Heart left ventricle (tissue), 13 donors: ENCODE measurements at regions not wholly inside any gene's neighbourhood (a gene's known extent, or its start where the extent isn't known, plus 50 kb on each side); places are given as distances from the start of the nearest gene placed in this dataset.
"Not testable (repeated sequence)": the region's sequence is repeated elsewhere in the genome, so short reads cannot be mapped to it uniquely, and the experiment has no call there.

Source experiments
- CTCF ChIP-seq, 12 donors: fragments of 200-600 bp; sonication (generic) in 4 of 12; IDR thresholded peaks; one replicate each; pipeline versions ENCODE4 v1.5.0 to v1.8.0; 2018 to 2022; ENCODE audit warnings: antibody characterized with exemption in 12 of 12, mild to moderate bottlenecking in 5 of 12
- POLR2A ChIP-seq, 2 donors: fragments of 450-650 bp; IDR thresholded peaks; one replicate each; pipeline ENCODE4 v1.6.1; 2017; ENCODE audit warnings: antibody characterized with exemption in 2 of 2, mild to moderate bottlenecking in 2 of 2, moderate library complexity in 2 of 2
- donor health status: ischemic (EF 13 %, LVEDD 7.1; RV severe dilation, severe dysfunction).
- donor health status: DM: no; HTN: yes; CAD: no.
- donor health status: DM: no; HTN: no; CAD: no.
- donor health status: ischemic (EF 25% LVEDD 6.9; RV normal size, moderate dysfunction).
- donor health status: ischemic (EF 25% LVEDD 5.7; RV mildly dilated, moderate dysfunction).
- donor health status: ischemic (EF 35%, LVEDD 5.7; RV mildly dilated, moderate dysfunction).
- donor health status: nonischemic (EF 11% LVEDD 7.7; RV severe dilation, severe dysfunction).
- donor health status: DM: yes; HTN: yes; CAD: no.
- donor health status: PGD.
- donor health status: ischemic (EF 29% LVEDD 5.4; RV normal size, mild dysfunction).
- donor health status: nonischemic (EF 23%, LVEDD 6.1; RV moderate dilation, normal function).

GRCh38 chr2:110323832-110324231 is 111.5 kb upstream of the MTLN start:
- not testable (repeated sequence) for TF ChIP-seq POLR2A, CTCF (IDR thresholded peaks at IDR 0.05)
